HS-27A (cell line): ENCODE measurements at regions not wholly inside any gene's neighbourhood (a gene's known extent, or its start where the extent isn't known, plus 50 kb on each side); places are given as distances from the start of the nearest gene placed in this dataset.
"Not testable (repeated sequence)": the region's sequence is repeated elsewhere in the genome, so short reads cannot be mapped to it uniquely, and the experiment has no call there.

Experiments
- DNase-seq: peaks from one replicate; pipeline ENCODE4 v3.0.0-alpha.2; 2012; ENCODE audit warnings: low read depth, missing footprints

DNA sequence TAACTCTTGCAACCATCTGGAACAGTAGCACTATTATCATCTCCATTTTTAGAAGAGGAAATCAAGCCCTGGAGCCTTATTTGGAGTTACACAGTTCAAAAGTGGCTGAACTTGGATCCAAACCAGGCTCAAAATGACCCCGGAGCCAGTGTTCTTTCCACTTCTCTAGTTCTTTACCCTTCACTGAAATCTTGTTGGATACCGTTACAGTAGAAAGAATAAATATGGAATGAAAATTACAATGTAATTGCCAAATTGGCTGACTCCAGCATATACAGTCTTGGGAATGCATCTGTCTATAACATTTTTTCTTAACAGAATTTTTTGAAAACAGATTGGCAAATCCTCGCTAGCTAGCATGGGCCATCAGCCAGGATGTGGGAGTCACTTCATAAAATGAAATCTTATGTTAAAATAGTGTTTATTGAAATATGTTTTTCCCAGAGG, 261.4 kb downstream of the CTH start:
- DNase-seq, result no peak

DNA sequence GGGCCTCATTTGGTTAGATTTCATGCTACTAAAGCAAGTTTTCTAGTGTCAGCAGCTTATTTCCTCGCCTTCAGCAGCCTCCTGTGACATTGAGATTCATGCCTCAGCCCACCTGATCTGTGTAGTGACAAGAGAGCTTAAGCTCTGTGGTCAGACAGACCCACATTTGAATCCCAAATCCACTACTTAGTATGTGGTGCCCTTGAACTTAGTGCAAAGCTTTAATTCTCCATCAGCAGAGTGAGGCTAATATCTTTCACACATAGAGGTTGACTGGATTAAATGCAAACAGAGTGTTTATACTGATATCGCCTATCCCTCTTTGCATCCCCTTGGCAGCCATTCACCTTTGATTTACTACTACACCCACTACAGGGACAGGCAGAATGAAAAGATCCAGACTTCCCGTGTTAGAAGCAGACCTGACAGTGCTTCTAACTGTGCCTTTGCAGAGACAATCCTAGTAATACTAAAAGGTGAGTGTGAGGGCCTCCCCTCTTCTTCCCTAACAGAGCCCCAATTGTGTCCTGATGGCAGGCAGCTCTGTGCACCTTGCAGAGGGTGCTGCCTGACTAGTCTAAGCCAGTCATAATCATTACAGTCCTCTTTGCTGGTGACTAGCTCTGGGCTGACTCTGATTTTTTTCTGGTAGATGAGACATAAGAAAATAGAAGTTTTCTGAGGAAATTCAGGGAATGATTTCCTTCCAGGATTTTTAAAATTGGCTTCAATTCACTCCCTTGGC, 264.0 kb downstream of the CTH start:
- no peak for DNase-seq

DNA sequence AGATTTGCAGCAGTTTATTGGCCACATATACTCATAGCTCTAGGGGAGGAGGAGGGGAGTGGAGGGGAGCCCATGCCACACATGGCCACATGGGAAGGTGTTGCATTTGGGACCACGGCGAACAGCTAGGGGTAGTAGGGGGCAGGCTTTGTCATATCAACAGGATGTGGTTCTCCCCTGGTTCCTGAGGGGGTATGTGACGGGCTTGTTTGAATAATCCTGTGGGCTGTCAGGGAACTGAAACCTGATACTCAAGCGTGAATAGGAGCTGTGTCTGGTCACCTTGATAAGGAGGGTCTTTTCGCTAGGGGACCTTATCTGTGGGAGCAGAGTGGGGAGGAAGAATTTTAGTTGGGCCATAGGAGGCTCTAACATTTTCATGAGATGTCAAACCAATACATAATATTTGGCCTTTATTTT, 264.7 kb downstream of the CTH start:
- no peak for DNase-seq

DNA sequence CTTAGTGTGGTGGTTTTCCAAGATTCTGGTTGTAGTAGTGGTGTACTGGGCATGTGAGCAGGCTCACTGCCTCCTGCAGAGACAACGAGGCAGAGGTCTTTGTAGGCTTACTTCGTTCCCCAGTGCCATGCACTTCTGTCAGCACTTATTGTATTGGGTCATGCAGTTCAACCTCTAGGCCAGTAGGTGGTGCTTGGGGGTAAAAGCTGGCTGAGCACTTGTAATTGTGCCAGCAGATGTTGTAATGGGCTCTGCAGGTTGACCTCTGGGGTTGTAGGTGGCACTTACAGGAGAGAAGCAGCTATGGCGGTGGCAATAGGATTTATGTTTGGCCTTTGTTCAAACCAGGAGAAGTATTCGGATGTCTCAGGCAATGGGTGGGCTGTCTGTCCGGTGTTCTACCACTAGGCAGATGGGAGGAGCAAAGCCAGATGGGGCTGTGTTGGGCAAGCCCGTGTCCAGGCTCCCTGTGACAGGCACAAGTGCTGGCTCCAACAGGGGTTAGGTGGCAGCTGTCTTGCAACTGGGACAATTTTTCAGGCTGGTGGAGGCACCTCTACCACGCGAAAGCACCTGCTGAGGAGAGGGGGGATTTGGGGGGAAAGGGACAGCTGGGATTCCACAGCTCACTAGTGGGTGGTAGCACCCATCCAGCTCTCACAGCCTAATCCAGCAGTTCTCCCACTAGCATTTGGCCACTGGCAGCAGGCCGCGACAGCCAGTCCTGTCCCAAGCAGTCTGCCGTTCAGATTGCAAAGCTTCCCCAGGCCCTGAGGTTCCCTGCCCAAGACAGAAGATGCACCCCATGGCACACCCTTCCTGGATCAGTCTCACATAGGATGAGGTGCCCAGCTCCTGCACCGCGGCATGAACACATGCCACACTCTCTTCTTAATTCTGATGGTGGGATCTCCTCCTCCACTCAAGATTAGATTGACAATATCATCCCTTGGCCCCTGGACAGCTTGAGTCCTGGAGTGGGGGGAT, 274.5 kb downstream of the CTH start:
- peak; percentile 12 for DNase-seq

DNA sequence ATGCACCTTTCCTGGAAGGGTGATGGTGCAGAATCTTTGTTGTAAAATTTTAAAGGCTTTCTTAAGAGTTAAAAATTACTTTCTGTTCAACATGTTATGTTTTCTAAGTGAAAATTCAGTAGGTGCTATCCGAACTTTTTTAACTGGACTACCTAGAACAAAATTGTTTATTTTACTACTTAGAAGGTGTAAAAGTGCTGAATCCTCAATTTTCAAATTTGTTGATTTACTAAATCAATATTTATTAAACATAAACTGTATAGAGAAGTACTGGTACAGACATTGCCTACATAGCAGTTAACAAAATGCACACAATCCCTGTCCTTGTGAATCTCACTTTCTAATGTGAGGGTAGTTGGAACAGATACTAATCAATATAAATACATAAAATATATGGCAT, 277.5 kb downstream of the CTH start:
- no peak for DNase-seq

DNA sequence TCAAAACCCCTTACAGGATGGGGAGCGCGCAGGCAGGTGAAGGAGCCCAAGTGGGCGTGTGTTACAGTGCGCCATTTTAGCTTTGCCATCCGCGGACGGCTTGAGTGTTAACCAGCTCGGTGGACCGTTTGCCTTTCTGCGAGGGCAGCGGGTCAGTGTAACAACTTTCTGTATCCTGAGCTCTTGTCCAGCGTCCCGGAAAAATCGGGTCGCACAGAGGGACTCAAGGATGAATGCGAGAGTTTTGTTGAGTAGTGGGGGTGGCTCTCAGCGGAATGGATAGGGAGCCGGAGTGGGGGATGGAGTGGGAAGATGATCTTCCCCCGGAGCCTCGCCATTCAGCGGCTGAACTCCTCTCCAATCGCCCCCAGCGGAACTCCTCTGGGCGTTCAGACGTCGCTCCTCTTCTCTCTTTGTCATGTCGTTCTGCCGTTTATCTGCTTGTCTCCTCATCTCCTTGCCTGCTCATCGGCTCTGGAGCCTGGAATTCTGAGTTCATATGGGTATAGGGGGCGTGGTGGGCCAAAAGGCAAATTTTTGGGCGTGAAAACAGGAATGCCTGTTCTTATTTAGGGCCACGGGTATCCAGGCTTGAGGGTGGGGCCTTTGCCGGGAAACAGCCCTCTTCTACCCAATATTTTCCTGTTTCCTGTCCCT, 295.4 kb downstream of the CTH start:
- no peak for DNase-seq

DNA sequence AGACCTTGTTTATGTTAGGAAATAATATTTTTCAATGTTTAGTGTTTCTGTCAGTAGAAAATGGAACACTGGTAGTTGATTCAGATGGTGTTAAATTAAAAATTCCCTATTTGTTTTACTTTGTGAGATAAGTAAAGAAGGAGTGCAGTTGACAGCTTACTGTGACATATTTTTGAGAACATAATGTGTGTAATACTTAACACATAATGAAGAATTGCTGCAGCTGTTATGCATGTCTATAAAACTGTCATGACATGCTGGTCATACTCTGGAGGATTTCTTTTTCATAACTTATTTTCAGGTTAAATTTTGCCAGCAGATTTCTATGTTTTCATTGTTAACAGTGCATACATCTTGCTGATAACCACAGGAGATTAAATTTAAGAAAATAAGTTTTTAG, 296.1 kb downstream of the CTH start:
- DNase-seq, result no peak

DNA sequence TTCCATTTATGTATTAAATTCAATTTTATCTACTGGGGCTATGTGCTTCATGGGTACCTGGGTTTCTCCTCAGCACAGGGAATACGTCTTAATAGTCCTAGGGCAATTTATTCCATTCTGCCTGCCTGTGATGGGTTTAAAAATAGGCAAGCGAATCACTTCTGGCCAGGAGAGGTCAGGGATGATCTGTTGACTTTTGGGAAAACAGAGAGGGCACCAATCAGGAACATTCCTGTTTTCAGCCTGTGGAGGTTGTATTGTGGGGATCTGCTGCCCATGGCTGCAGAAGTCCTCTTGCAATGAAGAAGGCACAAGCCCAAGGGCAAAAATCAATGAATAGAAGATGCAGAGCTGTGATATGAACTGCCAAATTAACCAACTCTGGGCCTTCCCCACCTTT, 303.1 kb downstream of the CTH start:
- no peak for DNase-seq

DNA sequence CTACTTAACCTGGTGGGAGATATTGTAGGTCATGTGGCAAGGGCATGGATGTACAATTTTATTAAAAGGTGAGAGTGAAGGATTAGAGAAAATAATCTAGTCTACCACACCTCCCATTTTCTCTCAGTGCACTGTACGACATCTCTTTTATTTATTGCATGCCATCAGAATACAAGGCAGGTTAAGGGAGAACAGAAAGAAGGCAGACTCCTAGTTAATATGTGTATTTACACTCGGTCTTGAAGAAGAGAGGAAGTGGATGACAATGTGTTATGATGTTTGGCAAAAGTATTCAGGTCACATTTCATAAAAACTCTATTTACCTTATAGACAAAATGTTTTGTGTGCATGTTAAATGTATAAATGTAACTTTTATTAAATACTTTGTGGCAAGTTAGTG, 306.1 kb downstream of the CTH start:
- no peak for DNase-seq

DNA sequence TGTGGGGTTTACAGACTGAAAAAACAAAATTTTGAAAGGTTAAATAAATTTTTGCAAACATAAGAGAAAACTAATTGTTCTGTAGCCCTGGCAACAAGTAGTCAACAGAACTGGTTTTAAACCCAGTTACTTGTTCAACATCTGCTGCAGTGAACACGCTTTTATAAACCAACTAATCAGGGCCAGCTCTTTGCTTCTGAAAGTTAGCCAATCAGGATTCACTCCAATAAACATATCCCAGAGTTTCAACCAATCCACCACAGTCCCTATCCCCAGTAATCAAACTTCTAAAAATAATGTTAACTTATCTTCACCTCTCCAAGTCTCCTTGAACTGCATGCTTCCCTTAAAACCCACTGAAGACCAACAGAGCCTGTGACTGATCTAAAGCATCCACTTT, 306.6 kb downstream of the CTH start:
- DNase-seq, result no peak

DNA sequence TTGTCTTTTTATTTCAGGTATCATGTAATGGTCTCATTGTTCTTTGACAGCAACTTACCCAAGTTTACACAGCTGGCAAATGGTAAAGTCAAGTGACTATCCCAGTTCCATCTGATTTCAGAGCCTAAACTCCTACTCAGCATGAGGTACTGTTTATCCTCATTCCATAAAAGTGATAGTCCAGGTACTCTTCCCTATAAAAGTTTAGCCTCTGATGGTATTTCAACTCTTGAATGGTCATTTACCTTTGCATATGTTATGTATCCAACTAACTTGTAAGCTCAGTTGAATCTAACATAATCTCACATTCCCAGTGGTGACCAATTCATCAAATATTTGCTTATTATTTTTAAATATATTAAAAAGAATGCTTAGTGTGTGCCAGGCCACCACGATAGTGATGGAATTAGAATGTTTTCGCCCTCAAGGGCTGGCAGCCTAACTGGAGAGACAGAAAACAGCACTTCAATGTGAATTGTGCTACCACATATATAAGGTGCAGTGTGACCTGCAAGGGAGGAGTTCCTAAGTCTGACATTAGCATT, 307.1 kb downstream of the CTH start:
- DNase-seq, result no peak

DNA sequence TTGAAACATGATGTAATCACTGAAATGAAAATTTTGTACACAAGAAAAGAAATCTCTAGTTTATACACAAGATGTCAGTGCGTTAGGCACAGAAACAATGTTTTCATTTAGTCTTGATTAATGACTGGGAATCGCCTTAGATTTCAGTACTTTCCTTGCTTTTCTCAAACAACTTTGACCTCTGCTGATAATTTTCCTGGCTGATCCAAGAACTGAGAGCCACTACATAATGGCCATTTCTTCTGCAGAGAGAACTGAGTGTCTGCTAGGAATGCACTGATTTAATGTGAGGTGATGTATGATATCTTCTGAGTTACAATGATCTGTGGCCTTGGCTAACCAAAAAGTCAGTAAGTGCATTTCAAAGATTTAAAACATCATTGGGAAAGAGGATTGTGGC, 308.1 kb downstream of the CTH start:
- DNase-seq, result no peak

DNA sequence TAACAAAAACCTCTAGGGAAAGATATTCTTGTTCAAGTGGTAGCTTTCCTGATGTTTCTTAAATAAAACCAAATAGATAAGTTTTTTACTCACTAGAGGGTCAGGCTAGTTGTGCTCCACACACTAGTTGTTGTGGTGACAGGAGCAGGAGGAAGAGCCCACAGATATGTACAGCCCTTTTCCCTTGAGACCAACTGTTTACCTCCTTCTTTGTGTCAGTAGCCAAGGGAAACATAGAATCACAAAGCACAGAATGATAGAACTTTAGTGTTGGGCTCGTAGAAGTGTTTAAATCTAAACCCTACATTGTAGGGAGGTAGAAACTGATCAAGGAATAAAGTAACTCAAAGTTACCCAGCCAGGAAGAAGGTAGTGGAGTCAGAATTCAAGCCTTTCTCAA, 309.0 kb downstream of the CTH start:
- DNase-seq, result no peak

DNA sequence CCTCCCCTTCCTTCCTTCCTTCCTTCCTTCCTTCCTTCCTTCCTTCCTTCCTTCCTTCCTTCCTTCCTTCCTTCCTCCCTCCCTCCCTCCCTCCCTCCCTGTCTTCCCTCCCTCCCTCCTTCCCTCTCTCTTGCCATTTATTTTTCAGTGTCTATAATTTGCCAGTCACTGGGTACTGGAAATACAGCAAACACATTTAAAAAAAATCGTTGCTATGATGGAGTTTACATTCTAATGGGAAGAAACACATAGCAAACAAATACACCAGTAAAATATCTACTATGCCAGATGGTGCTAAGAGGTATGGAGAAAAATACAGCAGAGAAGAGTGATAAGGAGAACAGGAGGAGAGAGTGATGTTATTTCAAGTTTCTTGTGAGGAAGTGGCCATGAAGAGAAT, 309.5 kb downstream of the CTH start:
- DNase-seq, result no peak

DNA sequence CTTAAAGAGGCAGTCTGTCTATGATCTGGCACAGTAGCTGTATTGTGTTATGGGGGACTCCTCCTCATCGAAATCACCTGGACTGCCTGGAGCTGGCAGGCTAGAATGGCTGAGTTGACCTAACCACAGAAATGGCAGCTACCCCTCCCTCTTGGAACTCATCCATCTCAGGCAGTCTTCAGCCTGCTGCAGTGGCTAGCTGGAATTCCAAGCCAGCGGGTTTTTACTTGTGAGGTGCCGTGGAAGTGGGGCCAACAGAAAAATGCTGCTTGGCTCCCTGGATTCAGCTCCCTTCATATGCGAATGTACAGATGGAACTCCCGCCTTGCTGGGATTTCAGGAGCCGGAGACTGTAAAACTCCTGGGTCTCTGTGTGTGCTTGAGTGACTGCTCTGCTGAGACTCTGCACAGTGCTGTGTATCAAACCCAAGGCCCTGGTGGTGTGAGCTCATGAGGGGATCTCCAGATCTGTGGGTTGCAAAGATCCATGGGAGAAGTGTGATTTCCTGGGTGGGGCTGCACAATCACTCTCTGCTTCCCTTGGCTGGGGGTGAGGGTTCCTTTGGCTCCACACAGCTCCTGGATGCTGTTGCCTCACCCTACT, 316.9 kb downstream of the CTH start:
- DNase-seq, result no peak

DNA sequence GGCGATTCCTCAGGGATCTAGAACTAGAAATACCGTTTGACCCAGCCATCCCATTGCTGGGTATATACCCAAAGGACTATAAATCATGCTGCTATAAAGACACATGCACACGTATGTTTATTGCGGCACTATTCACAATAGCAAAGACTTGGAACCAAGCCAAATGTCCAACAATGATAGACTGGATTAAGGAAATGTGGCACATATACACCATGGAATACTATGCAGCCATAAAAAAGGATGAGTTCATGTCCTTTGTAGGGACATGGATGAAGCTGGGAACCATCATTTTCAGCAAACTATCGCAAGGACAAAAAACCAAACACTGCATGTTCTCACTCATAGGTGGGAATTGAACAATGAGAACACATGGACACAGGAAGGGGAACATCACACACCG, 311.1 kb downstream of the PTGER3 start:
- not testable (repeated sequence) for DNase-seq

DNA sequence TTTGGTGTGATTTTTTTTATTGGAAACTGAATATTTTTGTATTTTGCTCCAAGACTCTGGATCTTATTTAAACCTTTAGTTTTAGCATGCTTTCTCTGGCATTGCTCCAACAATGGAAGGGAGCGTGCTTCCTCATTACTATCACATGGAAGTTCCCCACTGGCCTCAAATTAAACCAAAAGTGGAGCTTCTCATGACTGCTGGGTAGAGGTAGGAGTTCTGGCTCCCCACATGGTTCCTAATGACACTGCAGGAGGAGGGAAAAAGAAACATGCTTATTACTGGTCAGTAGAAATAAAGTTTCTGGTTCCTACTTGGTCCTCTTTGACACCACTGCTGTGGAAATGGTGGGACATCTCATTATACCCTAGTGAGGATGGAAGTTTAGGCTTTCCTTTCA, 310.5 kb downstream of the PTGER3 start:
- DNase-seq, result no peak

DNA sequence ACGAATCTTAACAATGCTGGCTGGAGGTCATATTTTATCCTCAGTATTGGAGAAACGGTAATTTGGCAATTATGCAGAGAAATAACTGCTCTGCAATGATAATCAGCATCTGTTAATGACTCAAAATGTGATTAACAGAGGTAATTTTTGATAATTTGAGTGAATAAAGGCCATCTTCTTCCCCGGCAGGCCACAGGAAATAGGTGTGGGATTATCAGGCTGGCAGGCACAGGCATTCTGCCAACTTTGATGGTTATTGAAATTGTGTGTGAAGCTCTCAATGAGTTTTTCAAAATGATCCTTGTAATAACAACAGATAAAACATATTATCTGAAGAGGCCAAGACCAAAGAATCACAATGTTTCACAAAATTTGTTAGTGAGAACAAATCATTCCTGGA, 309.0 kb downstream of the PTGER3 start:
- no peak for DNase-seq

DNA sequence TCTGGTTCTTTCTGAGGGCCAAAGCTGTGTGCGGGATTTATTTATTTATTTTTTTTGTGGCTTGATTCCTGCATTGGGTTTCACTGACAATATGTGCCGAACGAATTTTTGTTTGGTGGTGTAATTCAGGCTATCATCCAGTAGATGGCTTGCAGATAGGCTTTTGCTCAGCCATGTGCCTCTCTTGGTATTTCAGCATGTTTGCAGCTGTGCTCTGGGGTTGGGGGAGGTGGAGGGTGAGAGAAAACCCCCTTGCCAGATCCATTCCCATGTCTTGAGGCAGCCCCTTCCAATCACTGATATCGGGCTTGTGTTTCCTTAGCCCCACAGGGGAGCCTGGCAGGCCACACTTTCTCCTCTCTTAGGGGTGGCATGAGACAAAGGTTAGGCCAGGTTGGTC, 302.4 kb downstream of the PTGER3 start:
- no peak for DNase-seq

DNA sequence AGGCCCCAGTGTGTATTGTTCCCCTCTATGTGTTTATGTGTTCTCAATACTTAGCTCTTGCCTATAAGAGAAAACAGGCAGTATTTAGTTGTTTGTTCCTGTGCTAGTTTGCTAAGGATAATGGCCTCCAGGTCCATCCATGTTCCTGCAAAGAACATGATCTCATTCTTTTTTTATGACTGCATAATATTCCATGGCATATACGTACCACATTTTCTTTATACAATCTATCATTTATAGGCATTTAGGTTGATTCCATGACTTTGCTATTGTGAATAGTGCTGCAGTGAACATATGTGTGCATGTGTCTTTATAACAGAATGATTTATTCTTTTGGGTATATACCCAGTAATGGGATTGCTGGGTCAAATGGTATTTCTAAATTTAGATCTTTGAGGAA, 301.6 kb downstream of the PTGER3 start:
- not testable (repeated sequence) for DNase-seq

DNA sequence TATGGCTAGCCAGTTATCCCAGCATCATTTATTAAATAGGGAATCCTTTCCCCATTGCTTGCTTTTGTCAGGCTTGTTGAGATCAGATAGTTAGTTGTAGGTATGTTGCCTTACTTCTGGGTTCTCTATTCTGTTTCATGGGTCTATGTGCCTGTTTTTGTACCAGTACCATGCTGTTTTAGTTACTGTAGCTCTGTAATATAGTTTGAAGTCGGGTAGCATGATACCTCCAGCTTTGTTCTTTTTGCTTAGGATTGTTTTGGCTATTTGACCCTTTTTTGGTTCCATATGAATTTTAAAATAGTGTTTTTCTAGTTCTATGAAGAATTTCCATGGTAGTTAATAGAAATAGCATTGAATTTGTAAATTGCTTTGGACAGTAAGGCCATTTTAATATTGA, 300.5 kb downstream of the PTGER3 start:
- not testable (repeated sequence) for DNase-seq
